GM12878 (cell line): ENCODE measurements at regions not wholly inside any gene's neighbourhood (a gene's known extent, or its start where the extent isn't known, plus 50 kb on each side); places are given as distances from the start of the nearest gene placed in this dataset.

Experiments
- CHD1 ChIP-seq: IDR thresholded peaks from 2 replicates; pipeline ENCODE4 v1.6.1; 2012; ENCODE audit warnings: low read depth, low read length, improper control_type of control experiment
- EP300 ChIP-seq, 2 experiments: fragments of 150-350 bp in 1 of 2; IDR thresholded peaks; 2 replicates each; pipeline ENCODE4 v1.6.1; 2011 to 2012; ENCODE audit warnings: low read depth in 2 of 2, low read length in 2 of 2, borderline replicate concordance in 1 of 2, improper control_type of control experiment in 1 of 2, inconsistent platforms in 1 of 2; ENCODE audit not compliant: control insufficient read depth in 1 of 2
- EZH2 ChIP-seq: IDR thresholded peaks from 2 replicates; pipeline ENCODE4 v1.6.1; 2012; ENCODE audit warnings: low read depth, mild to moderate bottlenecking, control low read depth, inconsistent platforms, low read length, borderline replicate concordance; ENCODE audit not compliant: control insufficient read depth
- MXI1 ChIP-seq: fragments of 150-350 bp; IDR thresholded peaks from 2 replicates; pipeline ENCODE4 v1.6.1; 2011; ENCODE audit warnings: low read depth, mild to moderate bottlenecking, inconsistent platforms, low read length, improper control_type of control experiment
- POU2F2 ChIP-seq: IDR thresholded peaks from 3 replicates; pipeline ENCODE4 v1.6.1; 2011; ENCODE audit warnings: low read depth, mild to moderate bottlenecking, low read length, borderline replicate concordance
- TF ChIP-seq, protein P1 (sequence below), 3 experiments: IDR thresholded peaks in 2 of 3; conservative IDR thresholded peaks in 1 of 3; 2 replicates each; pipeline ENCODE4 v1.5.1; 2011; ENCODE audit warnings: low read depth in 3 of 3, low read length in 3 of 3, mild to moderate bottlenecking in 3 of 3, control low read depth in 2 of 3, moderate library complexity in 2 of 3, inconsistent platforms in 1 of 3, mixed read lengths in 1 of 3; ENCODE audit not compliant: control insufficient read depth in 2 of 3, insufficient read depth in 1 of 3; ENCODE audit errors: extremely low read depth in 1 of 3

DNA sequence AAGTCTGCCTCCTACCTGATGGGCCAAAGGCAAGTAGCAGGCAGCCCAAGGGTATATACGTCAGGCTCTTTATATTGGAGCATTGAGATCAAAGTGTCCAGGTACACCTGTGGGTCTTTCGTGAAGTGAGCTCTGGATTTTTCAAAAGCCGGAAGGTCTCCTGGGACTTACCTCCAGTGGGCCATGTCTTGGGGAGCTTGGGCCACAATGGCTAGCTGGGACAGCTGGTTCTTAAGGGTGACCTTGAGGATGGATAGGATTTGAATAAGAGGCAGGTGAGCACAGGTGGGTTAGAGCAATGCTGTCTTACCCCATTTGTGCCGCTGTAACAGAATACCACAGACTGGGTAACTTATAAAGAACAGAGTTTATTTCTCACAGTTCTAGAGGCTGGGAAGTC lies 153.4 kb downstream of the CDC5L start:
- TF ChIP-seq CHD1 (no peak), MXI1 (no peak), EZH2 (no peak), POU2F2 (no peak), EP300 (IDR thresholded peaks at IDR 0.05; ENCODE audit: borderline replicate concordance in 1 of 2, control insufficient read depth in 1 of 2, low read depth in 2 of 2, low read length in 2 of 2) (no peak)
- TF ChIP-seq, protein P1, sequence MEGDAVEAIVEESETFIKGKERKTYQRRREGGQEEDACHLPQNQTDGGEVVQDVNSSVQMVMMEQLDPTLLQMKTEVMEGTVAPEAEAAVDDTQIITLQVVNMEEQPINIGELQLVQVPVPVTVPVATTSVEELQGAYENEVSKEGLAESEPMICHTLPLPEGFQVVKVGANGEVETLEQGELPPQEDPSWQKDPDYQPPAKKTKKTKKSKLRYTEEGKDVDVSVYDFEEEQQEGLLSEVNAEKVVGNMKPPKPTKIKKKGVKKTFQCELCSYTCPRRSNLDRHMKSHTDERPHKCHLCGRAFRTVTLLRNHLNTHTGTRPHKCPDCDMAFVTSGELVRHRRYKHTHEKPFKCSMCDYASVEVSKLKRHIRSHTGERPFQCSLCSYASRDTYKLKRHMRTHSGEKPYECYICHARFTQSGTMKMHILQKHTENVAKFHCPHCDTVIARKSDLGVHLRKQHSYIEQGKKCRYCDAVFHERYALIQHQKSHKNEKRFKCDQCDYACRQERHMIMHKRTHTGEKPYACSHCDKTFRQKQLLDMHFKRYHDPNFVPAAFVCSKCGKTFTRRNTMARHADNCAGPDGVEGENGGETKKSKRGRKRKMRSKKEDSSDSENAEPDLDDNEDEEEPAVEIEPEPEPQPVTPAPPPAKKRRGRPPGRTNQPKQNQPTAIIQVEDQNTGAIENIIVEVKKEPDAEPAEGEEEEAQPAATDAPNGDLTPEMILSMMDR (IDR thresholded peaks at IDR 0.05 in 2 of 3, conservative IDR thresholded peaks at IDR 0.05 in 1 of 3; ENCODE audit: control insufficient read depth in 2 of 3, extremely low read depth in 1 of 3, insufficient read depth in 1 of 3, low read depth in 3 of 3, low read length in 3 of 3) = no peak
